Dendritic cell treated with granulocyte-macrophage colony-stimulating factor and Interleukin-4, amounts not matched to agents 40 ng/mL and 50 ng/mL, for 4 days (primary cell): ENCODE measurements at regions not wholly inside any gene's neighbourhood (a gene's known extent, or its start where the extent isn't known, plus 50 kb on each side); places are given as distances from the start of the nearest gene placed in this dataset.
"Not testable (repeated sequence)": the region's sequence is repeated elsewhere in the genome, so short reads cannot be mapped to it uniquely, and the experiment has no call there.

Experiments
- H3K27ac Mint-ChIP-seq: one replicate; pipeline ENCODE4 v1.8.0; 2022; ENCODE audit warnings: mild to moderate bottlenecking, mixed read lengths
- H3K27me3 Mint-ChIP-seq: one replicate; pipeline ENCODE4 v1.8.0; 2022; ENCODE audit warnings: mild to moderate bottlenecking, mixed read lengths
- H3K36me3 Mint-ChIP-seq: one replicate; pipeline ENCODE4 v1.8.0; 2022; ENCODE audit warnings: low read depth, mixed read lengths
- H3K4me1 Mint-ChIP-seq: one replicate; pipeline ENCODE4 v1.8.0; 2022; ENCODE audit warnings: low read depth, mixed read lengths
- H3K4me3 Mint-ChIP-seq: one replicate; pipeline ENCODE4 v1.8.0; 2022; ENCODE audit warnings: mild to moderate bottlenecking, moderate library complexity, mixed read lengths
- H3K9me3 Mint-ChIP-seq: one replicate; pipeline ENCODE4 v1.8.0; 2022; ENCODE audit warnings: mixed read lengths
- intact Hi-C: fragments of 100-400 bp; cut with micrococcal nuclease; formaldehyde crosslinking; loops from one replicate; pipeline ENCODE4 v1.15.0; 2022

GRCh38 chr15:99799182-99799853 lies 66.1 kb upstream of the LYSMD4 start:
- H3K4me3 Mint-ChIP-seq, H3K36me3 Mint-ChIP-seq, intact Hi-C loops, H3K4me1 Mint-ChIP-seq, H3K27me3 Mint-ChIP-seq, H3K9me3 Mint-ChIP-seq, H3K27ac Mint-ChIP-seq: not testable (repeated sequence)

- intact Hi-C loops, H3K4me3 Mint-ChIP-seq, H3K27ac Mint-ChIP-seq, H3K36me3 Mint-ChIP-seq, H3K27me3 Mint-ChIP-seq, H3K4me1 Mint-ChIP-seq, H3K9me3 Mint-ChIP-seq: not testable (repeated sequence)
Measured at GRCh38 chr15:99796940-99797870, 64.0 kb upstream of the LYSMD4 start.

GRCh38 chr15:99791881-99792807 lies 58.9 kb upstream of the LYSMD4 start:
- H3K4me1 Mint-ChIP-seq, intact Hi-C loops, H3K9me3 Mint-ChIP-seq, H3K4me3 Mint-ChIP-seq, H3K27me3 Mint-ChIP-seq, H3K36me3 Mint-ChIP-seq, H3K27ac Mint-ChIP-seq: not testable (repeated sequence)

- H3K9me3 Mint-ChIP-seq, H3K4me1 Mint-ChIP-seq, H3K27ac Mint-ChIP-seq, H3K36me3 Mint-ChIP-seq, intact Hi-C loops, H3K4me3 Mint-ChIP-seq, H3K27me3 Mint-ChIP-seq: not testable (repeated sequence)
Measured at GRCh38 chr15:99790751-99791150, 57.5 kb upstream of the LYSMD4 start.

- H3K4me3 Mint-ChIP-seq: no peak overlapping the region
- H3K27me3 Mint-ChIP-seq: peaks cover 4% of the 10 kb centered on the region
- H3K9me3 Mint-ChIP-seq: no peaks in the 10 kb centered on the region
- H3K36me3 Mint-ChIP-seq: no peaks in the 10 kb centered on the region
- no peaks in the 10 kb centered on the region for H3K4me1 Mint-ChIP-seq
- intact Hi-C loops: no loop called here
- no peak overlapping the region for H3K27ac Mint-ChIP-seq
Measured at GRCh38 chr15:99788156-99788555, 54.9 kb upstream of the LYSMD4 start.

GRCh38 chr15:99784800-99785199 lies 51.6 kb upstream of the LYSMD4 start:
- intact Hi-C loops, H3K27ac Mint-ChIP-seq, H3K4me1 Mint-ChIP-seq, H3K9me3 Mint-ChIP-seq, H3K36me3 Mint-ChIP-seq, H3K27me3 Mint-ChIP-seq, H3K4me3 Mint-ChIP-seq: not testable (repeated sequence)

GRCh38 chr15:99783918-99784619 lies 50.8 kb upstream of the LYSMD4 start:
- H3K36me3 Mint-ChIP-seq, H3K27me3 Mint-ChIP-seq, H3K9me3 Mint-ChIP-seq, H3K4me1 Mint-ChIP-seq, H3K4me3 Mint-ChIP-seq, intact Hi-C loops, H3K27ac Mint-ChIP-seq: not testable (repeated sequence)
